Effector memory CD8-positive, alpha-beta T cell (primary cell): ENCODE measurements at regions not wholly inside any gene's neighbourhood (a gene's known extent, or its start where the extent isn't known, plus 50 kb on each side); places are given as distances from the start of the nearest gene placed in this dataset.

Experiments used
- ATAC-seq: fragments of 150-1000 bp; cut with Tn5 transposase; replicated peaks from 2 replicates; pipeline ENCODE4 v1.10.0; 2021; ENCODE audit warnings: mild to moderate bottlenecking, moderate library complexity
- DNase-seq, 3 experiments: peaks; one replicate each; pipeline ENCODE4 v3.0.0; 2021
- H3K27ac Mint-ChIP-seq, 2 donors: one replicate each; pipeline ENCODE4 v1.8.0; 2022; ENCODE audit warnings: mild to moderate bottlenecking in 2 of 2, mixed read lengths in 2 of 2, moderate library complexity in 2 of 2
- H3K27me3 Mint-ChIP-seq, 2 donors: one replicate each; pipeline ENCODE4 v1.8.0; 2022; ENCODE audit warnings: mixed read lengths in 2 of 2
- H3K36me3 Mint-ChIP-seq: one replicate; pipeline ENCODE4 v1.8.0; 2022; ENCODE audit warnings: mild to moderate bottlenecking, moderate library complexity, mixed read lengths; ENCODE audit not compliant: insufficient read depth
- H3K4me1 Mint-ChIP-seq, 2 donors: one replicate each; pipeline ENCODE4 v1.8.0; 2022; ENCODE audit warnings: low read depth in 2 of 2, mixed read lengths in 2 of 2
- H3K4me3 Mint-ChIP-seq, 2 donors: one replicate each; pipeline ENCODE4 v1.8.0; 2022; ENCODE audit warnings: mild to moderate bottlenecking in 2 of 2, mixed read lengths in 2 of 2, moderate library complexity in 2 of 2
- H3K9me3 Mint-ChIP-seq, 2 donors: one replicate each; pipeline ENCODE4 v1.8.0; 2022; ENCODE audit warnings: mixed read lengths in 2 of 2

DNA sequence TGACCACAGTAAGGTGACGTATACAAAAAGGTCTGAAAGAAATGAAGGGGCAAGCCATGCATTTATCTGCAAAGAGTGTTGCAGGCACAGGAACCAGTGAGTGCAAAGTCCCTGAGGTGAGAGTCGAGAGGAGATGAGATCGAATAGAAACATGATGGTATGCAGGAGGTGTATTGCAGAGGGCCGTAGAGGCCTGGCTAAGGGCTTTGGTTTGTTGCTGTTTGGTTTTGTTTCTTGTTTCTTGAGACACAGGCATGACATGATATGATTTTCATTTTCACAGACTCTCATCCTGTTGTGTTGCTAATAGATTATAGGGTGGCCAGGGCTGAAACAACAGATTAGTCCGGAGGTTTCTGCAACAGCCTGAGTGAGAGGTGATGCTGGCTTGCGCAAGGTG is 80.4 kb downstream of the HSPH1 start:
- H3K4me1 Mint-ChIP-seq, result no peaks in the 10 kb centered on the region
- ATAC-seq (no peak), DNase-seq (no peak)
- no peak overlapping the region for H3K27ac Mint-ChIP-seq
- H3K4me3 Mint-ChIP-seq, result no peak overlapping the region
- no peaks in the 10 kb centered on the region for H3K36me3 Mint-ChIP-seq
- peaks cover 9 to 18% of the 10 kb centered on the region in 2 donors for H3K27me3 Mint-ChIP-seq
- H3K9me3 Mint-ChIP-seq, result no peaks in the 10 kb centered on the region

DNA sequence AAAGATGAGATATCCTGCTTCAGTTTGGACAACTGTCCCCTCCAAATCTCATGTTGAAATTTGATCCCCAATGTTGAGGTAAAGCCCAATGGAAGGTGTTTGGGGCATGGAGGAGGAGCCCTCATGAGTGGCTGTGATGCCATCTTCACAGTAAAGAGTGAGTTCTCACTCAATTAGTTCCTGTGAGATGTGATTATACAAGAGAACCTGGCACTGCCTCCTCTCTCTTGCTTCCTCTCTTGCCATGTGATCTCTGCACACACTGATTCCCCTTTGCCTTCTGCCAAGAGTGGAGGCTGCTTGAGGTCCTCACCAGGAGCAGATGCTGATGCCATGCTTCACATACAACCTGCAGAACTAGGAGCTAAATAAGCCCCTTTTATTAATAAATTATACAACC is 86.9 kb downstream of the HSPH1 start:
- ATAC-seq (no peak), DNase-seq (no peak)
- Mint-ChIP-seq H3K9me3 (no peaks in the 10 kb centered on the region), H3K36me3 (no peaks in the 10 kb centered on the region), H3K4me3 (no peak overlapping the region), H3K27me3 (peaks cover 13% of the 10 kb centered on the region in 2 donors), H3K4me1 (no peaks in the 10 kb centered on the region), H3K27ac (no peak overlapping the region)

DNA sequence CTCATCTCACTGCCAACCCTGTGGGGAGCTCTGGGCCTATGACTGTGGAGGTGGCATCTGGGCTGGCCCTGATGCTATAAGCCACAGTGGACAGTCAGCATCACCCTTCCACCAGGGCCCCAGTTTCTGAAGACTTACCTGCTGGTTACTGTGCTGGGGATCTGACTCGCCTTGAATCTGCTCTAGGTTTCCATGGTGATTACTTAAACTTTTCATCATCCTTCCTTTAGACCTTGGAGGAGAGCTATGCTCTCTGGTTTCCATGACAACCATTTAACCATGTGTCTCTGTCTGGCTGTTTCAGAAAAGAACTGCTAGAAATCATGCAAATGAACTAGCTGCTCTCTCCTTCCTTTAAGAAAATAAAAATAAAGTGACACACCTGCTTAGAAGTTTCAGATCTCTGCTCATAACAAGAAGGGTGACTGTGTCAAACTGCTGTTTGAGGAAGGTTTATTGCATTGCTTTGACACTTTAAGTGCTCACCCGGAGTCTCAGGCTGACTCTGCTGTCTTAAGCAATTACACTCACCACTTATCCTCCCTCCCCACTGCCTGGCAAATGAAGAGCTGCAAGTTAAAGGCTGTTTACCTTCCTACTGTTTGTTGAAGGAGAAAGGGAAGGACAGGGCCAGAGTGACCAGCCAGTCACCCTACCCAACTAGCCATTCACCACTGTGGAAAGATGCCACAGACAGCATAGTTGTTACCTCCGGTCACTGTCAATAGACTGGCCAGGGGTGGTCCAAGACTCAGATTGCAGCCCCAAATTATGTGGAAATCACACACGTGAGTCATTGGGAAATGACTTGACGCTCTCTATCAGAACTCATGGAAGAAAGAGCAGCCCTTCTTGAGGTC is 87.6 kb downstream of the HSPH1 start:
- no peak for DNase-seq
- Mint-ChIP-seq H3K9me3 (no peaks in the 10 kb centered on the region), H3K27ac (no peak overlapping the region), H3K4me3 (no peak overlapping the region), H3K4me1 (no peaks in the 10 kb centered on the region), H3K36me3 (no peaks in the 10 kb centered on the region), H3K27me3 (peaks cover 13% of the 10 kb centered on the region in 2 donors)
- no peak for ATAC-seq

DNA sequence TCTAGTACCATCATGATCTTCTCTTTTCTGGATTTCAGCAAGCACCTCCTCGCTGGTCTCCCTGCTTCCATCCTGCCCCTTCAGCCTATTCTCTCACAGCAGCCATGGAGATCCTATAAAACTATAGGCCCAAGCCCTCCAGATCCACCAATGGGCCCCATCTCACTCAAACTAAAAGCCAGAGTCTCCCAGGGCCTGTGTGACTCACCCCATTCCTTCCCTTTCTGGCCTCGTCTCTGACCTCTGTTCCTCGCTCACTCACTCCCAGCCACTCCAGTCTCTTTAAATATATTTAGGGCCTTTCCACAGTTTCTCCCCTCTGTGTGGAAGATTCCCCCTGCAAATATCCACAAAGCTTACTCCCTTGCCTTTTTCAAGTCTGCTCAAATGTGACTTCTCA is 89.7 kb downstream of the HSPH1 start:
- Mint-ChIP-seq H3K9me3 (no peaks in the 10 kb centered on the region), H3K4me1 (no peaks in the 10 kb centered on the region), H3K36me3 (no peaks in the 10 kb centered on the region), H3K27ac (no peak overlapping the region), H3K27me3 (peaks cover 12 to 13% of the 10 kb centered on the region in 2 donors), H3K4me3 (no peak overlapping the region)
- no peak for ATAC-seq
- DNase-seq, result no peak

DNA sequence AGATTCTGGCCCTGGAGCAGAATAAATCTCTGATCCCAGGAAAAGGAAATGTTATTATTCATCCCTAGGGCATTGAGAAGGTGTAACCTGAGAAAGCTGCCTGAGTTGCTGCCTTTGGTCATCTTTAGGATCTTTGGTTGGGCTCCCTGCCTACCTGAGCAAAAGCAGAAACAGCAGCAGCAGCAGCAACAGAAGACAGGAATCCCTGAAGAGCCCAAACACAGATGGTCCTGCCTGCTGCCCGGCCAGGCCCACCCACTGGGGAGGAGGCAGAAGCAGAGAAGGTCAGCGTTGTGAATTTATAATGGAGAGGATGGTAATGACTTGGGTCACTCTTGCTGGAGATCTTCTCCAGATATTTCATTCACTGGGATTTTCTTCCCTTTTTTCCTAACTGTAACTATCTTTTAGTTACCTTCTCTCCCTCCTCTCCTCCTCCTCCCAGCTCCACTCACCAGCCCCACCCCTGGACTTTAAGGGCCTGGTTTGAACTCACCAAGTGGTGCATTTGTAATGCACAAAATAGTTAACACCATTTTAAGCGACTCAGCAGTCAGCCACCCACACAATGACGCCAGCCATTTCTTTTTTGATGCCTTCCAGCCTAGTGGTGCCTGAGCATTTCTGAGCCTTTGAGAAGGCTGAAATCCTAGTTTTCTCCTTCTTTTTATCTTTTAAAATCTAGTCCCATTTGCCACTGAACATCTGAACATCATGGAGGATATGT is 91.7 kb downstream of the HSPH1 start:
- Mint-ChIP-seq H3K27ac (no peak overlapping the region), H3K4me3 (no peak overlapping the region), H3K36me3 (no peaks in the 10 kb centered on the region), H3K9me3 (no peaks in the 10 kb centered on the region), H3K27me3 (peaks cover 0 to 1% of the 10 kb centered on the region in 2 donors), H3K4me1 (no peaks in the 10 kb centered on the region)
- DNase-seq (no peak), ATAC-seq (no peak)

DNA sequence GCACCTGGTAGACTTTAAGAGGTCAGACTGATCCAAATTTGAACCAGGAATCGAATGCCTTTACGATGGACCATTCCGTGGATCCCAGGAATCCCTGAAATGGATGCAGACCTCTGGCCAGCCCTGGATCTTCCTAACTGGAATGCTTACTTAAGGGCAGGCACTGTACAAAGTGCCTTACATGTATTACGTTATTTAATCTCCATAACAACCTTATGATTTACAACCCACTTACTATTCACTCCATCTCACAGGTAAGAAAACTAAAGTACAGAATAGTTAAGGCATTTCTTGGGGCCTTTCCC is 93.6 kb downstream of the HSPH1 start:
- Mint-ChIP-seq H3K27me3 (peaks cover 6 to 17% of the 10 kb centered on the region in 2 donors), H3K4me3 (no peak overlapping the region), H3K27ac (no peak overlapping the region), H3K4me1 (no peaks in the 10 kb centered on the region), H3K9me3 (no peaks in the 10 kb centered on the region), H3K36me3 (no peaks in the 10 kb centered on the region)
- ATAC-seq (no peak), DNase-seq (no peak)

DNA sequence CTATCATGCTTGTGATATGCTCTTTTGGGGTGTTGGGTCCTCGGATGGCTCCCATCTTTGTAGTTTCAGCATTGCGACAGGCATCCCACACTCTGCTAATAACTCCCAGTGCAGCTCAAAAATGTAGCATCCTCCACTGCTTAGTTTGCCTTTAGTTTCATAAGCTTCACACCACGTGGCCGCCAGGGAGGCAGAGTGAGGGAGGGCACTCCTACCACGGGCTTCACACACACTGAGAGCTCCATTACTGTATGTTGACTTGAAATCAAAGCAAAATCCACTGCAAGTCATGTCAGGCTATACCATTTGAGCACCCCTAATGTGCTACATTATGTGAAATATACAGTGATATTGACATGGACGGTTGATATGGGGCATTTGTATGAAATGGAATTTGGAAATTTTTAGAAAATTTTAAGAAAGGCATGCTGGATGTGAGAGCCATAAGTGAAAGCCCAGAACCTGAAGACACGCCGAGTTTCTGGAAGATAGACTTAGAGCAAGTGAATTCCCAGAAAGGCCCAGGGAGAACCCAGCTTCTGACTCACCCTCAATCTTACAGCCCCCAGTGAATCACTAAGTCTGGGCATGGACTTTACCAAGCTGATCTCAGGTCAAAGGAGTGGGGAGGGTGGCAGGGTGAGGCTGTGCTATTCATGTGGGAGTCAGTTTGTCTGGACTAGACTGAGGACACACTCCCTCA is 94.1 kb downstream of the HSPH1 start:
- Mint-ChIP-seq H3K36me3 (no peaks in the 10 kb centered on the region), H3K27ac (no peak overlapping the region), H3K4me3 (no peak overlapping the region), H3K9me3 (no peaks in the 10 kb centered on the region), H3K27me3 (peaks cover 6 to 17% of the 10 kb centered on the region in 2 donors), H3K4me1 (no peaks in the 10 kb centered on the region)
- ATAC-seq, result no peak
- no peak for DNase-seq

DNA sequence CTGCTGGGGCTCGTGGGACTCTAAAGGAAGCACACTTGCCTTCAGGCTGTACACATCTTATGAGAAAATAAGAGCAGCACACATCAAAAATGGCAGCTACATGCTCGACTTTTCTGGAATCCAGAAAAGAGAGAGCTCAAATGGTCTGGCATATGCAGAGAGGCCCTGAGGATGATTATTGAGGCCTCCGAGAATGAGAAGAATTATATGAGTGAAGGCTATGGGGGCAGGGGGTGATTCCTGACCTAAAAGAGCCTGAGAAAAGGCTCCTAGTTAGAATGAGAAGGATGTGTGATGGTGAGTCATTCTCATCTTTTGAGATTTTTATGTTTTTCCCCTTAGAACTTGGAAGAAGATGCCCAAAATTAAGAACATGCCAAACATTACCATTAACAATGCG is 97.1 kb downstream of the HSPH1 start:
- Mint-ChIP-seq H3K27me3 (peaks cover 17% of the 10 kb centered on the region in 2 donors), H3K36me3 (no peaks in the 10 kb centered on the region), H3K27ac (no peak overlapping the region), H3K4me3 (no peak overlapping the region), H3K4me1 (no peaks in the 10 kb centered on the region), H3K9me3 (no peaks in the 10 kb centered on the region)
- ATAC-seq, result no peak
- DNase-seq, result no peak

DNA sequence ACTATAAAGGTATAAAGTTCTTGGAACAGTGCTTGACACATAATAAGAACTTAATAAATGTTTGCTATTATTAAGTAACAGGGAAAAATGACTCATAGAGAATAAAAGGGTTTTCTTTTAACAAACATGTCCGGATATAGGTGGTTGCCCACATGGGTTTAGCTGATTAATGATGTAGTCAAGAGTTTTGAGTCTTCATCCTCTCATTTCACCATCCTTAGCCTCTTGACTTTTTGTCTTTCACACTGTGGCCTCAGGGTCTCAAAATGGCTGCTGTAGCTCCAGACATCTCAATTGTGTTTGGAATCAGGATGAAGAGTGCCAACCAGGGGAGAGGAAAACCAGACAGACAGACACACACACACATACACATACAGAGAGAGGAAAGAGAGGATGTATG is 97.9 kb downstream of the HSPH1 start:
- H3K9me3 Mint-ChIP-seq, result no peaks in the 10 kb centered on the region
- ATAC-seq (no peak), DNase-seq (no peak)
- H3K27me3 Mint-ChIP-seq, result peaks cover 17% of the 10 kb centered on the region in 2 donors
- H3K27ac Mint-ChIP-seq, result no peak overlapping the region
- H3K4me3 Mint-ChIP-seq, result no peak overlapping the region
- no peaks in the 10 kb centered on the region for H3K4me1 Mint-ChIP-seq
- no peaks in the 10 kb centered on the region for H3K36me3 Mint-ChIP-seq

DNA sequence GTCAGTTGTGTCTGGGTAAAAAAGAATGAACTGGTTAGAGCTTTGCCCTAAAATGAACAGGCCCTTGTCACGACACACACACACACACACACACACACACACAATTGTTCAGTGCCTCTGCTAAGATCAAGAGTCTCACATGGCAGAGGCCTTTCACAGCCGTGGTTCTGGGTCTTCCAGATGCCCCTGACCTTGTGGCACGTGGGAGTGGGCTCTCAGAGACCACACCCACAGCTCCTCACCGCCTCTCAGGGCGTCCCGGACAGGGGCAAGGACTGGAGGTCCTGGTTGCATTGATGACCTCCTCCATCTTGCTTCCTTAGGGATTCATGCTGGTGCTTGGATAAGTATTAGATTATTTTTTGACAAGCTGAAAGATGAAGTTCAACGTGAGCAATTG is 101.0 kb downstream of the HSPH1 start:
- ATAC-seq (no peak), DNase-seq (no peak)
- Mint-ChIP-seq H3K4me3 (no peak overlapping the region), H3K27ac (no peak overlapping the region), H3K27me3 (peaks cover 17% of the 10 kb centered on the region in 2 donors), H3K36me3 (no peaks in the 10 kb centered on the region), H3K4me1 (peaks cover 0 to 2% of the 10 kb centered on the region in 2 donors), H3K9me3 (no peaks in the 10 kb centered on the region)

DNA sequence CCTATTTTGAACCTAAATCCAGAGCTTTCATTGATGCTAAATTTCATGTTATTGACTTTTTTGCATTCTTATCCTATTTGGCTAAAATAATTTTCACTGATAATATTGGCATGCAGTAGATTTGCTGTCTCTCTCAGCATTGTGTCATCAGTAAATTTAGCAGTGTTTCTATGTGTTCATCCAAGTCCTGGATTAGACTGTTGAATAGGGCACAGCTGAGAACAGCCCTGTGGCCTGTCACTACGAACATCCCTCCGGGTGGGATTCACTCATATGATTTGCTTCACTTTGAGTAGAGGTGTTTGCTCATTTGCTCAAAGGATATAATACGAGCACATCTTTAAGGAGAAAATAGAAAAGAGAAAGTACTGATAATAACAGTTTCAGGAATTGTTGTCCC is 101.5 kb downstream of the HSPH1 start:
- peaks cover 17% of the 10 kb centered on the region in 2 donors for H3K27me3 Mint-ChIP-seq
- ATAC-seq (no peak), DNase-seq (no peak)
- no peak overlapping the region for H3K27ac Mint-ChIP-seq
- H3K9me3 Mint-ChIP-seq, result no peaks in the 10 kb centered on the region
- H3K4me3 Mint-ChIP-seq, result no peak overlapping the region
- peaks cover 0 to 2% of the 10 kb centered on the region in 2 donors for H3K4me1 Mint-ChIP-seq
- H3K36me3 Mint-ChIP-seq, result no peaks in the 10 kb centered on the region

DNA sequence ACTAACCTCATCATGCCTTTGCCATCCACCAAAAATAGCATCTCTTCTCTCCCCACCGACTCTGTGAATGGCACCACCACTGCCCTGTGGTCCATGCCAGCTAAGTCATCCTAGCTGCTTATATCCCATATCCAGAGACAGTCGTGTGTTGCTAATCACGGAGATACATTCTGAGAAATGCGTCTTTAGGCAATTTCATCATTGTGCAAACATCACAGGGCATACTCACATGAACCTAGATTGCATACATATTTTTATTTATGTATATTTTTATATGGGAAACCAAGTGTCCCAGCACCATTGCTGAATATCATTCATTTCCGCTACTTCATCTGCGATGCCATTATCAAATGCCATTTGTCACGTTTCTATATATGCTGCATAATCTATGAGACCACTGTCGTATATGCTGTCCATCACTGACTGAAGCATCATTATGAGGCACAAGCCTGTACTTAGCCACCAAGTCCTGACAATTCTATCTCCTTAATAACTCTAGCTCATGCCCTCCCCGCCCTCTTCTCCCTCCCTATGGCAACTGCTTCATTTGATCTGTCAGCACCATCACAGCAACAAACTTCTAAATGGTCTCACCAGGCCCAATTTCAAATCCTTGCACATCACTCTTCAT is 104.2 kb downstream of the HSPH1 start:
- Mint-ChIP-seq H3K27me3 (peaks cover 0 to 12% of the 10 kb centered on the region in 2 donors), H3K4me3 (no peak overlapping the region), H3K4me1 (peaks cover 0 to 2% of the 10 kb centered on the region in 2 donors), H3K9me3 (no peaks in the 10 kb centered on the region), H3K36me3 (no peaks in the 10 kb centered on the region), H3K27ac (no peak overlapping the region)
- ATAC-seq (no peak), DNase-seq (no peak)

DNA sequence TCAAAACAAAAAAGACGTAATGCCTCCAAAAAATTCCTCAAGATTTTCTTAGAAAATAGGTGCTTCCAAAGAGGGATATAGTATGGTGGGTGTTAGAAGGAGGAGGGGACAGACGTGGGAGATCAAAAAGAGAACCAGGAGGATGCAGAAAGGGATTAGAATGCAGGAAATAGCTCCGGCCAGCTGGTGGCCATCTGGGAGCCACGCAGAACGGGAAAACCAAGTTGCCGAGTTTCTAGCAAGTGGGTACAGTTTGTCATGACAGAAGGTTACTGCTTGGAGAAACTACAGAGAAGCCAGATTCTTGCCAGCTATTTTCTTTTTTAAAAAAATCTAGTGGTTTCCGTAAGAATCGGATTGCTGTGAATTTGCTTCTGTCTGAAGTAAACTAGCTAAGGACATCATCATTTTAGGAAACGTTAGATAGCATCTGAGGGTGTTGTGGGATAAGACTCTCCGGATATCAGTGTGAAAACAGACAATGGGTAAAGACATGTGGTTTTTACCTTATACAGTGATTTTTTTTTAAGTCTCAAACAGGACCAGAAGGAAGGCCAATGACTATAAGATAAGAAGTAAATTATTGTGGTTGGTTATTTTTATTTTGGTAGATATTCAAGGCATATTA is 104.9 kb downstream of the HSPH1 start:
- H3K27me3 Mint-ChIP-seq, result peaks cover 6 to 14% of the 10 kb centered on the region in 2 donors
- H3K27ac Mint-ChIP-seq, result no peak overlapping the region
- no peak overlapping the region for H3K4me3 Mint-ChIP-seq
- peaks cover 0 to 2% of the 10 kb centered on the region in 2 donors for H3K4me1 Mint-ChIP-seq
- H3K36me3 Mint-ChIP-seq, result no peaks in the 10 kb centered on the region
- H3K9me3 Mint-ChIP-seq, result no peaks in the 10 kb centered on the region
- ATAC-seq, result no peak
- no peak for DNase-seq
